ENCODE measurements at regions not wholly inside any gene's neighbourhood (a gene's known extent, or its start where the extent isn't known, plus 50 kb on each side); places are given as distances from the start of the nearest gene placed in this dataset.

DNA sequence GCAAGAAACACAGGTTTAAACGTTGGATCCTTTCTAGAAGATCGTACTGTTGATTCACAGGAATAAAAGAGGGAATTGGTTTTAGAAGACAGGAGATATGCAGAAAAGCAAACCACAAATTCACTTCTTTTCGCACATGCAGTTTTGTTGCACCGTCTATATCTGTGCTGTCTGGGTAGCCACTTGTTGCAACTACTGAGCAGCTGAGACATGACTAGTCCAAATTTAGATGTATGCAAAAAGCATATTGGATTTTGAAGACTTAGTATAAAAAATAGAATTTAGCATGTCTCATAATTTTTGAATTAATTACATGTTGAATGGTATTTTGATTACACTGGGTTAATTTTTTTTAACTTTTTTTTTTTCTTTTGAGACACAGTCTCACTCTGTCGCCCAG, 176.3 kb downstream of the KLF12 start:
- H3K4me1 ChIP-seq (ENCODE audit: insufficient read depth) = no peaks in the 10 kb centered on the region
- H3K27me3 ChIP-seq = no peaks in the 10 kb centered on the region
- TF ChIP-seq POLR2A (IDR thresholded peaks at IDR 0.05) = no peak
- TF ChIP-seq, protein P1, sequence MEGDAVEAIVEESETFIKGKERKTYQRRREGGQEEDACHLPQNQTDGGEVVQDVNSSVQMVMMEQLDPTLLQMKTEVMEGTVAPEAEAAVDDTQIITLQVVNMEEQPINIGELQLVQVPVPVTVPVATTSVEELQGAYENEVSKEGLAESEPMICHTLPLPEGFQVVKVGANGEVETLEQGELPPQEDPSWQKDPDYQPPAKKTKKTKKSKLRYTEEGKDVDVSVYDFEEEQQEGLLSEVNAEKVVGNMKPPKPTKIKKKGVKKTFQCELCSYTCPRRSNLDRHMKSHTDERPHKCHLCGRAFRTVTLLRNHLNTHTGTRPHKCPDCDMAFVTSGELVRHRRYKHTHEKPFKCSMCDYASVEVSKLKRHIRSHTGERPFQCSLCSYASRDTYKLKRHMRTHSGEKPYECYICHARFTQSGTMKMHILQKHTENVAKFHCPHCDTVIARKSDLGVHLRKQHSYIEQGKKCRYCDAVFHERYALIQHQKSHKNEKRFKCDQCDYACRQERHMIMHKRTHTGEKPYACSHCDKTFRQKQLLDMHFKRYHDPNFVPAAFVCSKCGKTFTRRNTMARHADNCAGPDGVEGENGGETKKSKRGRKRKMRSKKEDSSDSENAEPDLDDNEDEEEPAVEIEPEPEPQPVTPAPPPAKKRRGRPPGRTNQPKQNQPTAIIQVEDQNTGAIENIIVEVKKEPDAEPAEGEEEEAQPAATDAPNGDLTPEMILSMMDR (IDR thresholded peaks at IDR 0.05) = no peak
- no peak for TF ChIP-seq EP300 (IDR thresholded peaks at IDR 0.05)
- WGBS, 3 donors = 93 to 98% (median 96%) methylated on average over 5 of the region's 5 CpGs
- no peaks in the 10 kb centered on the region for H3K36me3 ChIP-seq
- no peak for DNase-seq
- no peaks in the 10 kb centered on the region for H3K9me3 ChIP-seq
- intact Hi-C loops (cut with DNase I) = no loop called here
- no peak overlapping the region for H3K27ac ChIP-seq
- H3K4me3 ChIP-seq = no peak overlapping the region

DNA sequence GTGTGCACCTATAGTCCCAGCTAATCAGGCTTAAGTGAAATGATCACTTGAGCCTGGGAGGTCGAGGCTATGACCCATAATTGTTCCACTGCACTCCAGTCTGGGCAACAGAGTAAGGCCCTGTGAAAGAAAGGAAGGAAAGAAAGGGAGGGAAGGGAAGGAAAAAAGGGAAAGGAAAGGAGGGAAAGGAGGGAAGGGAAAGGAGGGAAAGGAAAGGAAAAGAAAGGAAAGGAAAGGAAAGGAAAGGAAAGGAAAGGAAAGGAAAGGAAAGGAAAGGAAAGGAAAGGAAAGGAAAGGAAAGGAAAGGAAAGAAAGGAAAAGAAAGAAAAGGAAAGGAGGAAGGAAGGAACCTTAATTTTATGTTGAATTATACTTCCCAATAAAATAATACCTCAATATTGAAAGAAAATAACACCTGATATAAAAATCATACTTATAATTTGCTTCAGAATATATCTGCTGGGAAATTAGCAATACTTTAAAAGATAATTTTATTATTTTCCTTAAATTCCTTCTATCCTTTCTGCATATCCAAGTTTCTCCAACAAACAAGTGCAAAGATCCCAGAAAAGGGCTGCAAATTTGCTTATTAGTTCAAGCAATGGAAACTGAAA, 177.3 kb downstream of the KLF12 start:
- TF ChIP-seq POLR2A (IDR thresholded peaks at IDR 0.05) (no peak), EP300 (IDR thresholded peaks at IDR 0.05) (no peak)
- TF ChIP-seq, protein P1 (IDR thresholded peaks at IDR 0.05) = no peak
- intact Hi-C loops (cut with DNase I) = no loop called here
- Histone ChIP-seq H3K4me1 (ENCODE audit: insufficient read depth) (no peaks in the 10 kb centered on the region), H3K36me3 (no peaks in the 10 kb centered on the region), H3K9me3 (no peaks in the 10 kb centered on the region), H3K27ac (no peak overlapping the region), H3K27me3 (no peaks in the 10 kb centered on the region), H3K4me3 (no peak overlapping the region)
- WGBS, 3 donors = 94 to 100% (median 98%) methylated on average over 1 of the region's 1 CpG
- no peak for DNase-seq

DNA sequence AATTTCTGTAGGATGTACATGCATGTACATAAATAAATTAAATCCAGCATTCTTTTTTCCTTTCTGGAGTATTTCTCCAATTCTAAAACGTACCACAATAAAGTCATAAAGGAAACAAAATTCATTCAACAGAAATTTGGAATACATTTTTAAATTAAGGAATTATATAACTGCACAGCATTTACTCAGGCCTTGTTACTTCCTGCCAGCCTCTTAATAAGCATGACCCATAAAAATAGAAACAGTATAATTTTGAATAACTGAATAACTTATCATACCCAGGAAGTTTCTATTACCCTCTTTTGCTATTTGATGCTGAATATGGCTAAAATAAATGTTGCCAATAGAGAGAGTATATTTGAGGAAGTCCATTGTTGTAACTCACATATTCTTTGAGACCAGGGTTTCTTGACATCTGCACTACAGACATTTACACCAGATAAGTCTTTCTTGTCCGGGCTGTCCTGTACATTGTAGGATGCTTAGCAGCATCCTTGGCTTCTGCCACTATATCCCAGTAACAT, 178.2 kb downstream of the KLF12 start:
- no peaks in the 10 kb centered on the region for H3K36me3 ChIP-seq
- H3K4me3 ChIP-seq = no peak overlapping the region
- TF ChIP-seq EP300 (IDR thresholded peaks at IDR 0.05) (no peak), POLR2A (IDR thresholded peaks at IDR 0.05) (no peak)
- TF ChIP-seq, protein P1 (IDR thresholded peaks at IDR 0.05) = no peak
- H3K4me1 ChIP-seq (ENCODE audit: insufficient read depth) = no peaks in the 10 kb centered on the region
- H3K9me3 ChIP-seq = no peaks in the 10 kb centered on the region
- WGBS, 3 donors = 73 to 77% (median 75%) methylated on average over 2 of the region's 2 CpGs
- no peak for DNase-seq
- H3K27ac ChIP-seq = no peak overlapping the region
- H3K27me3 ChIP-seq = no peaks in the 10 kb centered on the region
- intact Hi-C loops (cut with DNase I) = no loop called here

DNA sequence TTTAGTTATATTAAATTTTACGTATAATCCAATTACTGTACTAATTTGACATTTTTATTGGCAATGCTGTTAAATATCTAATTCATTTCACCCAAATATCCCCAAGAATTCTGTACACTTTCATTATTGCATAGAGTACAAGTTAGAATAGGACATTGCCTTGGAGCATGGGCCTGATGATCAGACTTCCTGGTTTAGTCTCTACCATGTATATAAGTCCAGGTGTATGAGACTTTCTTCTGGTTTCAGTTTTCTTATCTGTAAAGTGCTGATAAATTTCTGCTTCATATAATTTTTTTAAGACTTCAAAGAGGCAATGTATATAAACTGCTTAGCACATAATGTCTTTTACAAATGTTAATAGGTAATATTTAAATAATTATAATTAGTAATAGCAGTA, 179.4 kb downstream of the KLF12 start:
- 100% methylated on average over 1 of the region's 1 CpG for WGBS, 3 donors

More for the DNA sequence above, 179.4 kb downstream of the KLF12 start:
- Histone ChIP-seq H3K27ac (no peak overlapping the region), H3K4me1 (ENCODE audit: insufficient read depth) (no peaks in the 10 kb centered on the region), H3K4me3 (no peak overlapping the region), H3K9me3 (no peaks in the 10 kb centered on the region), H3K36me3 (no peaks in the 10 kb centered on the region), H3K27me3 (no peaks in the 10 kb centered on the region)
- DNase-seq = no peak
- no peak for TF ChIP-seq POLR2A (IDR thresholded peaks at IDR 0.05)
- TF ChIP-seq, protein P1 (IDR thresholded peaks at IDR 0.05) = no peak
- no peak for TF ChIP-seq EP300 (IDR thresholded peaks at IDR 0.05)
- intact Hi-C loops (cut with DNase I) = no loop called here

Data from ovary (tissue), 7 donors.